DOHH2 (cell line): ENCODE measurements at regions not wholly inside any gene's neighbourhood (a gene's known extent, or its start where the extent isn't known, plus 50 kb on each side); places are given as distances from the start of the nearest gene placed in this dataset.

Experiments
- H3F3A ChIP-seq: fragments of 200-600 bp; sonication (generic), shearing (Covaris generic); 2 replicates; pipeline ENCODE4 v1.6.0; 2016; ENCODE audit warnings: antibody characterized with exemption, mild to moderate bottlenecking; ENCODE audit not compliant: control insufficient read depth, insufficient read depth
- H3K27ac ChIP-seq: fragments of 200-600 bp; sonication (generic); 2 replicates; pipeline ENCODE4 v1.5.1; 2014; ENCODE audit warnings: low read depth, mild to moderate bottlenecking, low read length, moderate library complexity
- H3K27me3 ChIP-seq: fragments of 200-600 bp; sonication (generic); 2 replicates; pipeline ENCODE4 v1.6.1; 2014; ENCODE audit warnings: mild to moderate bottlenecking, low read length, mixed read lengths; ENCODE audit not compliant: control insufficient read depth
- H3K36me3 ChIP-seq: fragments of 200-600 bp; sonication (generic); 2 replicates; pipeline ENCODE4 v1.6.1; 2014; ENCODE audit warnings: mild to moderate bottlenecking, low read length, moderate library complexity, mixed read lengths; ENCODE audit not compliant: control insufficient read depth
- H3K4me1 ChIP-seq: fragments of 200-600 bp; sonication (generic); 2 replicates; pipeline ENCODE4 v1.6.1; 2014; ENCODE audit warnings: mild to moderate bottlenecking, low read length, mixed read lengths; ENCODE audit not compliant: control insufficient read depth
- H3K4me2 ChIP-seq: fragments of 200-600 bp; sonication (generic); 2 replicates; pipeline ENCODE4 v1.6.0; 2014; ENCODE audit warnings: mild to moderate bottlenecking, low read length, moderate library complexity
- H3K4me3 ChIP-seq: fragments of 200-600 bp; sonication (generic); 2 replicates; pipeline ENCODE4 v1.5.1; 2014; ENCODE audit warnings: mild to moderate bottlenecking, low read length, mixed read lengths
- H3K79me2 ChIP-seq: fragments of 200-600 bp; sonication (generic); 2 replicates; pipeline ENCODE4 v1.6.1; 2014; ENCODE audit warnings: mild to moderate bottlenecking, low read length, mixed read lengths; ENCODE audit not compliant: control insufficient read depth
- H3K9me2 ChIP-seq: fragments of 200-600 bp; sonication (generic); replicated peaks from 2 replicates; pipeline ENCODE4 v1.6.1; 2014; ENCODE audit warnings: mild to moderate bottlenecking, low read length, mixed read lengths; ENCODE audit not compliant: control insufficient read depth
- H3K9me3 ChIP-seq: fragments of 200-600 bp; sonication (generic); 2 replicates; pipeline ENCODE4 v1.6.1; 2014; ENCODE audit warnings: antibody characterized with exemption, low read length, mixed read lengths; ENCODE audit not compliant: control insufficient read depth, insufficient read depth
- H4K20me1 ChIP-seq: fragments of 200-600 bp; sonication (generic); 2 replicates; pipeline ENCODE4 v1.6.0; 2014; ENCODE audit warnings: low read depth, mild to moderate bottlenecking, antibody characterized with exemption, low read length, moderate library complexity; ENCODE audit not compliant: control insufficient read depth, insufficient read depth
- CTCF ChIP-seq: fragments of 200-600 bp; sonication (generic); IDR thresholded peaks from one replicate; pipeline ENCODE4 v1.5.1; 2014; ENCODE audit warnings: antibody characterized with exemption, mild to moderate bottlenecking, low read depth, low read length; ENCODE audit not compliant: poor library complexity, severe bottlenecking
- EZH2phosphoT487 ChIP-seq: fragments of 200-600 bp; sonication (generic); IDR thresholded peaks from 2 replicates; pipeline ENCODE4 v1.6.1; 2017; ENCODE audit warnings: borderline replicate concordance, mild to moderate bottlenecking, antibody characterized with exemption, low read length, moderate library complexity, mixed read lengths

- Histone ChIP-seq H3K27ac (no peak overlapping the region), H3K4me1 (no peaks in the 10 kb centered on the region), H3K79me2 (no peaks in the 10 kb centered on the region), H3K9me3 (no peaks in the 10 kb centered on the region), H3K36me3 (no peaks in the 10 kb centered on the region), H3K27me3 (no peaks in the 10 kb centered on the region), H4K20me1 (no peaks in the 10 kb centered on the region), H3K4me3 (no peak overlapping the region), H3K9me2 (no peaks in the 10 kb centered on the region), H3K4me2 (no peak overlapping the region), H3F3A (no peaks in the 10 kb centered on the region)
- TF ChIP-seq CTCF = no peak
- no peak for TF ChIP-seq EZH2phosphoT487
These were observed 1175.8 kb downstream of the UQCRFS1 start for GRCh38 chr19:28037186-28037585.

DNA sequence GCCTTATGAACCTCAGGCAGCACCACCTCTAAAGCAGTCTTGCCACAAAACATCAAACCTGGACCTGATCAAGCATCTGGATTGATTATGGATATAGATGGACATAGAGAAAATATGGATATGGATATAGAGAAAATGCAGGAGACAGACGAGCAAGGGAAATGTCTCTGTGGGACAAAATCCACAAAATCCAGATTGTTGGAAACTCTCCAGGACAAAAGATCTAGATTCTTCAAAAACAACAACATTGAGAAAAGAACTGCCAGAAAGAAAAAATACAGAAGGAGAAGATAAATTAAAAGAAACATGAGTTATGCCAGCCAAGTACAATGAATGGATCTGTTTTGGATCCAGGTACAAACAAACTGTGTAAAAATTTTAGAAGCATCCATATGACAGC, 1176.5 kb downstream of the UQCRFS1 start:
- Histone ChIP-seq H4K20me1 (no peaks in the 10 kb centered on the region), H3K27me3 (no peaks in the 10 kb centered on the region), H3K4me2 (no peak overlapping the region), H3K9me2 (no peaks in the 10 kb centered on the region), H3K4me3 (no peak overlapping the region), H3F3A (no peaks in the 10 kb centered on the region), H3K36me3 (no peaks in the 10 kb centered on the region), H3K4me1 (no peaks in the 10 kb centered on the region), H3K9me3 (no peaks in the 10 kb centered on the region), H3K27ac (no peak overlapping the region), H3K79me2 (no peaks in the 10 kb centered on the region)
- TF ChIP-seq EZH2phosphoT487 = no peak
- TF ChIP-seq CTCF = no peak

DNA sequence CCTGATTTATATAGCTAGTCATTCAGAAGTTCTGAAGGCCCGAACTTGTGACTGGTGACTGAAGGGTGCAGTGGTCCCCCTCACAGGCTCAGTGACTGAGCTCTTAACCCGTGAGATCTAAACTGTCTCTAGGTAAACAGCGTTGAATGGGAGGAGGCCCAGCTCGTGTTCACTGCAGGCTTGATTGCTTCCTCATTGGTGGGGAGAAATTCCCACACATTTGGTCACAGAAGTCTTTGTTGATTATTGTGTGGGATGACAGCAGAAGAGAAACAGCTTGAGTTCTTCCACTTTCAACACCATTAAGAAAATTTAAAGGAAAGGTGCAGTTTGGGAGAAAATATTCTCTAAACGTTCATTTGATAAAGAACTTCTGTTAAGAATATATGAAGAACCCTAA, 1178.0 kb downstream of the UQCRFS1 start:
- TF ChIP-seq EZH2phosphoT487 (no peak), CTCF (no peak)
- Histone ChIP-seq H3K9me2 (no peaks in the 10 kb centered on the region), H3K4me2 (no peak overlapping the region), H3K4me3 (no peak overlapping the region), H3K36me3 (no peaks in the 10 kb centered on the region), H3K4me1 (no peaks in the 10 kb centered on the region), H3K27ac (no peak overlapping the region), H3K27me3 (no peaks in the 10 kb centered on the region), H4K20me1 (no peaks in the 10 kb centered on the region), H3F3A (no peaks in the 10 kb centered on the region), H3K9me3 (no peaks in the 10 kb centered on the region), H3K79me2 (no peaks in the 10 kb centered on the region)

GRCh38 chr19:28028881-28029444, 1184.0 kb downstream of the UQCRFS1 start:
- no peaks in the 10 kb centered on the region for H3K9me2 ChIP-seq
- H3K36me3 ChIP-seq = no peaks in the 10 kb centered on the region
- H3K4me1 ChIP-seq = no peaks in the 10 kb centered on the region
- no peak overlapping the region for H3K4me3 ChIP-seq
- H3K9me3 ChIP-seq = no peaks in the 10 kb centered on the region
- no peaks in the 10 kb centered on the region for H4K20me1 ChIP-seq
- H3K27me3 ChIP-seq = no peaks in the 10 kb centered on the region
- no peaks in the 10 kb centered on the region for H3F3A ChIP-seq
- H3K27ac ChIP-seq = no peak overlapping the region
- no peaks in the 10 kb centered on the region for H3K79me2 ChIP-seq
- no peak overlapping the region for H3K4me2 ChIP-seq
- TF ChIP-seq EZH2phosphoT487 (no peak), CTCF (no peak)
